ENCODE measurements at regions not wholly inside any gene's neighbourhood (a gene's known extent, or its start where the extent isn't known, plus 50 kb on each side); places are given as distances from the start of the nearest gene placed in this dataset.

- Histone ChIP-seq H3K9me2 (no peaks in the 10 kb centered on the region), H3K36me3 (replicated peaks in 1 of 2; ENCODE audit: control insufficient read depth in 1 of 2, insufficient read depth in 2 of 2, low read length in 1 of 2) (no peaks in the 10 kb centered on the region), H4K20me1 (ENCODE audit: insufficient read depth) (no peaks in the 10 kb centered on the region), H3K9ac (no peak overlapping the region), H3K4me2 (no peak overlapping the region), H3K27me3 (ENCODE audit: insufficient read depth) (no peaks in the 10 kb centered on the region), H3K9me3 (no peaks in the 10 kb centered on the region), H3K4me3 (ENCODE audit: low read depth in 2 of 2, low read length in 1 of 2) (no peak overlapping the region), H3K27ac (ENCODE audit: low read depth in 2 of 2, low read length in 1 of 2) (no peak overlapping the region), H3K4me1 (ENCODE audit: control insufficient read depth in 1 of 2, insufficient read depth in 2 of 2, low read depth in 1 of 2, low read length in 1 of 2) (no peaks in the 10 kb centered on the region; a peak in 1 of 4 replicates), H3F3A (replicated peaks; ENCODE audit: insufficient read depth) (no peaks in the 10 kb centered on the region), H2AFZ (ENCODE audit: low read depth) (no peak overlapping the region), H3K79me2 (ENCODE audit: insufficient read depth) (no peaks in the 10 kb centered on the region)
- DNase-seq, result no peak
- CTCF ChIA-PET, result interaction anchor here (1.2 kb wide), 1 partner anchor 52 kb away, joined by 3 read pairs; no protein-coding TSS in a partner anchor
- POLR2A ChIA-PET, result no interaction called here
- no peak for TF ChIP-seq USF1 (IDR thresholded peaks at IDR 0.05; ENCODE audit: borderline replicate concordance, low read depth)
- no peak for TF ChIP-seq SMC3 (IDR thresholded peaks at IDR 0.05; ENCODE audit: low read depth, low read length)
- TF ChIP-seq TAF1 (IDR thresholded peaks at IDR 0.05; ENCODE audit: borderline replicate concordance, low read depth, low read length), result no peak
- TF ChIP-seq TCF12 (IDR thresholded peaks at IDR 0.05), result no peak
- TF ChIP-seq GABPA (IDR thresholded peaks at IDR 0.05; ENCODE audit: low read depth), result no peak
- TF ChIP-seq YY1 (IDR thresholded peaks at IDR 0.05; ENCODE audit: low read depth), result no peak
- TF ChIP-seq RAD21 (IDR thresholded peaks at IDR 0.05; ENCODE audit: low read length), result no peak
- no peak for TF ChIP-seq EP300 (IDR thresholded peaks at IDR 0.05; ENCODE audit: borderline replicate concordance in 1 of 2, low read depth in 1 of 2, low read length in 1 of 2)
- TF ChIP-seq CHD2 (IDR thresholded peaks at IDR 0.05; ENCODE audit: low read length, partially characterized antibody), result no peak
- no peak for TF ChIP-seq MXI1 (IDR thresholded peaks at IDR 0.05; ENCODE audit: low read depth, low read length)
- TF ChIP-seq GATA2 (CRISPR knock-in tag; IDR thresholded peaks at IDR 0.05), result no peak
- TF ChIP-seq RXRA (IDR thresholded peaks at IDR 0.05; ENCODE audit: borderline replicate concordance, low read depth), result no peak
- TF ChIP-seq MAX (IDR thresholded peaks at IDR 0.05; ENCODE audit: low read depth), result no peak
- TF ChIP-seq CTCF (IDR thresholded peaks at IDR 0.05), result no peak
- TF ChIP-seq SIN3A (IDR thresholded peaks at IDR 0.05; ENCODE audit: borderline replicate concordance, low read depth, low read length), result no peak
These were observed 274.9 kb downstream of the GASK1B start for GRCh38 chr4:157897855-157898370.

- CTCF ChIA-PET, result no interaction called here
- no peaks in the 10 kb centered on the region for H4K20me1 ChIP-seq (ENCODE audit: insufficient read depth)
- H2AFZ ChIP-seq (ENCODE audit: low read depth), result no peak overlapping the region
- H3K4me2 ChIP-seq, result no peak overlapping the region
- H3K9me3 ChIP-seq, result no peaks in the 10 kb centered on the region
- H3K79me2 ChIP-seq (ENCODE audit: insufficient read depth), result no peaks in the 10 kb centered on the region
- H3K27ac ChIP-seq (ENCODE audit: low read depth in 2 of 2, low read length in 1 of 2), result no peak overlapping the region
- DNase-seq, result no peak
- POLR2A ChIA-PET, result no interaction called here
- no peaks in the 10 kb centered on the region for H3K9me2 ChIP-seq
- no peaks in the 10 kb centered on the region for H3K27me3 ChIP-seq (ENCODE audit: insufficient read depth)
- H3K9ac ChIP-seq, result no peak overlapping the region
- no peaks in the 10 kb centered on the region for H3F3A ChIP-seq (replicated peaks; ENCODE audit: insufficient read depth)
- WGBS (ENCODE audit: low lambda C conversion rate), result 54% methylated on average over 3 of the region's 3 CpGs
- no peaks in the 10 kb centered on the region; a peak in 1 of 4 replicates for H3K4me1 ChIP-seq (ENCODE audit: control insufficient read depth in 1 of 2, insufficient read depth in 2 of 2, low read depth in 1 of 2, low read length in 1 of 2)
- H3K4me3 ChIP-seq (ENCODE audit: low read depth in 2 of 2, low read length in 1 of 2), result no peak overlapping the region
- H3K36me3 ChIP-seq (replicated peaks in 1 of 2; ENCODE audit: control insufficient read depth in 1 of 2, insufficient read depth in 2 of 2, low read length in 1 of 2), result no peaks in the 10 kb centered on the region
- TF ChIP-seq USF2 (IDR thresholded peaks at IDR 0.05; ENCODE audit: borderline replicate concordance, low read depth, low read length), result no peak
- TF ChIP-seq FOSL2 (IDR thresholded peaks at IDR 0.05; ENCODE audit: borderline replicate concordance, low read depth), result no peak
- no peak for TF ChIP-seq RCOR1 (IDR thresholded peaks at IDR 0.05; ENCODE audit: low read length)
- no peak for TF ChIP-seq TAF1 (IDR thresholded peaks at IDR 0.05; ENCODE audit: borderline replicate concordance, low read depth, low read length)
- no peak for TF ChIP-seq YY1 (IDR thresholded peaks at IDR 0.05; ENCODE audit: low read depth)
- no peak for TF ChIP-seq FOXM1 (IDR thresholded peaks at IDR 0.05; ENCODE audit: low read depth)
- no peak for TF ChIP-seq RAD21 (IDR thresholded peaks at IDR 0.05; ENCODE audit: low read length)
- no peak for TF ChIP-seq JUND (IDR thresholded peaks at IDR 0.05)
- TF ChIP-seq CHD2 (IDR thresholded peaks at IDR 0.05; ENCODE audit: low read length, partially characterized antibody), result no peak
- TF ChIP-seq PBX3 (IDR thresholded peaks at IDR 0.05), result no peak
These were observed 276.1 kb downstream of the GASK1B start for GRCh38 chr4:157896726-157897125.
